ENCODE measurements at regions not wholly inside any gene's neighbourhood (a gene's known extent, or its start where the extent isn't known, plus 50 kb on each side); places are given as distances from the start of the nearest gene placed in this dataset.

- TF ChIP-seq EZH2 (IDR thresholded peaks at IDR 0.05; ENCODE audit: low read depth, unreplicated experiment) (no peak), POLR2AphosphoS5 (IDR thresholded peaks at IDR 0.05; ENCODE audit: low read depth) (no peak), JUNB (IDR thresholded peaks at IDR 0.05; ENCODE audit: unreplicated experiment) (no peak), EZH2phosphoT487 (IDR thresholded peaks at IDR 0.05; ENCODE audit: unreplicated experiment) (no peak), NANOG (IDR thresholded peaks at IDR 0.05; ENCODE audit: borderline replicate concordance) (no peak), STAT1 (IDR thresholded peaks at IDR 0.05; ENCODE audit: unreplicated experiment) (no peak), CREB1 (CRISPR knock-in tag; IDR thresholded peaks at IDR 0.05; ENCODE audit: low read depth) (no peak)
- TF ChIP-seq, protein P1, sequence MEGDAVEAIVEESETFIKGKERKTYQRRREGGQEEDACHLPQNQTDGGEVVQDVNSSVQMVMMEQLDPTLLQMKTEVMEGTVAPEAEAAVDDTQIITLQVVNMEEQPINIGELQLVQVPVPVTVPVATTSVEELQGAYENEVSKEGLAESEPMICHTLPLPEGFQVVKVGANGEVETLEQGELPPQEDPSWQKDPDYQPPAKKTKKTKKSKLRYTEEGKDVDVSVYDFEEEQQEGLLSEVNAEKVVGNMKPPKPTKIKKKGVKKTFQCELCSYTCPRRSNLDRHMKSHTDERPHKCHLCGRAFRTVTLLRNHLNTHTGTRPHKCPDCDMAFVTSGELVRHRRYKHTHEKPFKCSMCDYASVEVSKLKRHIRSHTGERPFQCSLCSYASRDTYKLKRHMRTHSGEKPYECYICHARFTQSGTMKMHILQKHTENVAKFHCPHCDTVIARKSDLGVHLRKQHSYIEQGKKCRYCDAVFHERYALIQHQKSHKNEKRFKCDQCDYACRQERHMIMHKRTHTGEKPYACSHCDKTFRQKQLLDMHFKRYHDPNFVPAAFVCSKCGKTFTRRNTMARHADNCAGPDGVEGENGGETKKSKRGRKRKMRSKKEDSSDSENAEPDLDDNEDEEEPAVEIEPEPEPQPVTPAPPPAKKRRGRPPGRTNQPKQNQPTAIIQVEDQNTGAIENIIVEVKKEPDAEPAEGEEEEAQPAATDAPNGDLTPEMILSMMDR (conservative IDR thresholded peaks at IDR 0.05; ENCODE audit: low read depth in 2 of 2): no peak
- TF ChIP-seq, protein P2, sequence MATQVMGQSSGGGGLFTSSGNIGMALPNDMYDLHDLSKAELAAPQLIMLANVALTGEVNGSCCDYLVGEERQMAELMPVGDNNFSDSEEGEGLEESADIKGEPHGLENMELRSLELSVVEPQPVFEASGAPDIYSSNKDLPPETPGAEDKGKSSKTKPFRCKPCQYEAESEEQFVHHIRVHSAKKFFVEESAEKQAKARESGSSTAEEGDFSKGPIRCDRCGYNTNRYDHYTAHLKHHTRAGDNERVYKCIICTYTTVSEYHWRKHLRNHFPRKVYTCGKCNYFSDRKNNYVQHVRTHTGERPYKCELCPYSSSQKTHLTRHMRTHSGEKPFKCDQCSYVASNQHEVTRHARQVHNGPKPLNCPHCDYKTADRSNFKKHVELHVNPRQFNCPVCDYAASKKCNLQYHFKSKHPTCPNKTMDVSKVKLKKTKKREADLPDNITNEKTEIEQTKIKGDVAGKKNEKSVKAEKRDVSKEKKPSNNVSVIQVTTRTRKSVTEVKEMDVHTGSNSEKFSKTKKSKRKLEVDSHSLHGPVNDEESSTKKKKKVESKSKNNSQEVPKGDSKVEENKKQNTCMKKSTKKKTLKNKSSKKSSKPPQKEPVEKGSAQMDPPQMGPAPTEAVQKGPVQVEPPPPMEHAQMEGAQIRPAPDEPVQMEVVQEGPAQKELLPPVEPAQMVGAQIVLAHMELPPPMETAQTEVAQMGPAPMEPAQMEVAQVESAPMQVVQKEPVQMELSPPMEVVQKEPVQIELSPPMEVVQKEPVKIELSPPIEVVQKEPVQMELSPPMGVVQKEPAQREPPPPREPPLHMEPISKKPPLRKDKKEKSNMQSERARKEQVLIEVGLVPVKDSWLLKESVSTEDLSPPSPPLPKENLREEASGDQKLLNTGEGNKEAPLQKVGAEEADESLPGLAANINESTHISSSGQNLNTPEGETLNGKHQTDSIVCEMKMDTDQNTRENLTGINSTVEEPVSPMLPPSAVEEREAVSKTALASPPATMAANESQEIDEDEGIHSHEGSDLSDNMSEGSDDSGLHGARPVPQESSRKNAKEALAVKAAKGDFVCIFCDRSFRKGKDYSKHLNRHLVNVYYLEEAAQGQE (IDR thresholded peaks at IDR 0.05; ENCODE audit: unreplicated experiment): no peak
- TF ChIP-seq, protein P3, sequence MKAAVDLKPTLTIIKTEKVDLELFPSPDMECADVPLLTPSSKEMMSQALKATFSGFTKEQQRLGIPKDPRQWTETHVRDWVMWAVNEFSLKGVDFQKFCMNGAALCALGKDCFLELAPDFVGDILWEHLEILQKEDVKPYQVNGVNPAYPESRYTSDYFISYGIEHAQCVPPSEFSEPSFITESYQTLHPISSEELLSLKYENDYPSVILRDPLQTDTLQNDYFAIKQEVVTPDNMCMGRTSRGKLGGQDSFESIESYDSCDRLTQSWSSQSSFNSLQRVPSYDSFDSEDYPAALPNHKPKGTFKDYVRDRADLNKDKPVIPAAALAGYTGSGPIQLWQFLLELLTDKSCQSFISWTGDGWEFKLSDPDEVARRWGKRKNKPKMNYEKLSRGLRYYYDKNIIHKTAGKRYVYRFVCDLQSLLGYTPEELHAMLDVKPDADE (IDR thresholded peaks at IDR 0.05): no peak
Observed at GRCh38 chr3:30546934-30547333, 59.5 kb upstream of the TGFBR2 start.

Measured in GM23338 (cell line).